Stimulated activated naive CD8-positive, alpha-beta T cell treated with anti-CD3 and anti-CD28 coated beads, Interleukin-15, amount 100 ng/mL, for 72 hours (primary cell): ENCODE measurements at regions not wholly inside any gene's neighbourhood (a gene's known extent, or its start where the extent isn't known, plus 50 kb on each side); places are given as distances from the start of the nearest gene placed in this dataset.
"Not testable (repeated sequence)": the region's sequence is repeated elsewhere in the genome, so short reads cannot be mapped to it uniquely, and the experiment has no call there.

Source experiments
- ATAC-seq: fragments of 150-1000 bp; cut with Tn5 transposase; 2 replicates; pipeline ENCODE4 v1.10.0; 2021; ENCODE audit warnings: mild to moderate bottlenecking, moderate library complexity
- DNase-seq, 2 donors: peaks; one replicate each; pipeline ENCODE4 v3.0.0; 2021 to 2022
- H3K27ac Mint-ChIP-seq, 2 donors: one replicate each; pipeline ENCODE4 v1.8.0; 2022; ENCODE audit warnings: mild to moderate bottlenecking in 2 of 2, mixed read lengths in 2 of 2, moderate library complexity in 2 of 2
- H3K27me3 Mint-ChIP-seq: one replicate; pipeline ENCODE4 v1.8.0; 2022; ENCODE audit warnings: mixed read lengths
- H3K4me1 Mint-ChIP-seq: one replicate; pipeline ENCODE4 v1.8.0; 2022; ENCODE audit warnings: mild to moderate bottlenecking, mixed read lengths
- H3K4me3 Mint-ChIP-seq, 2 donors: one replicate each; pipeline ENCODE4 v1.8.0; 2022; ENCODE audit warnings: mild to moderate bottlenecking in 2 of 2, mixed read lengths in 2 of 2, moderate library complexity in 1 of 2
- H3K9me3 Mint-ChIP-seq, 2 donors: one replicate each; pipeline ENCODE4 v1.8.0; 2022; ENCODE audit warnings: mixed read lengths in 2 of 2

DNA sequence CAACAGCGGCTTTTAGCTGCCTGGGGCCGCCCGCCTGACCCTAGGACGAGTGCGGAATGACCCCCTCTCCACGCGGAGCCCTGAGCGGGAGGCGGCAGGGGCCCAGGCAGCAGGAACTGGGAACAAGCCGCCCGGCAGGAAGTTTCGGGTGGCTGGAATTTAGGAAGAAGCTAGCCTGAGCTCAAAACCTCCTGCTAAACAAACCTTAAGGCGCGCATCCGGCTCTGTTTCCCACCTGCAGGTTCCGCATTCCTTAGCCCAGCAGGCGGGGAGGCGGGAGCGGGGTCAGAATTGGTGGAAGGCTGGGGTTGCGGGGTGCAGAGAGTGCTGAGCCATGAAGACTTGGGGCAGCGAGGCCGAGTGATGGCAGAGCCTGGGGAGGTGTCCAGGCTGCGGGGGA lies 813.9 kb downstream of the KCNJ18 start:
- DNase-seq (no peak), ATAC-seq (no peak)
- no peak overlapping the region for H3K4me3 Mint-ChIP-seq
- no peak overlapping the region for H3K27ac Mint-ChIP-seq
- no peaks in the 10 kb centered on the region for H3K4me1 Mint-ChIP-seq
- H3K27me3 Mint-ChIP-seq = no peaks in the 10 kb centered on the region
- peaks cover 5 to 49% of the 10 kb centered on the region in 2 donors for H3K9me3 Mint-ChIP-seq

DNA sequence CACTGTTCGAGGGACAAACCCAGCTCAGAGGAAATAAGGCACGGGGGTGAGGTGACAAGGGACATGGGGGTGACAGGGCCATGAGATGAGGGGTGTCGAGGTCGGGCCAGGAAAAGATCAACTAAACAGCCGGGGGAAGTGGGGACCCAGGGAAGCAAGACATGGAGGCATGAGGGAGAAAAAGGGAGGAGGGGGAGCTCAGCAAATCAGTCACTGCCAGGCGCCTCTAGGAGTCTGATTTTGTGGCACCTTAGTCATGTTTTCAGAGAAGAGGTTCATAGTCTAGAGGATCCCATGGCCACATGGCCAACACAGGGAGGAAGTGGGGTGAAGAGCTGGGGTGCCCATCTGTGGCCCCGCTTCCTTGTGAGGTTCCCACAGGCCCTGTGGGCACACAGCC lies 814.5 kb downstream of the KCNJ18 start:
- no peak overlapping the region for H3K4me3 Mint-ChIP-seq
- H3K9me3 Mint-ChIP-seq = peaks cover 0 to 44% of the 10 kb centered on the region in 2 donors
- no peak for DNase-seq
- no peaks in the 10 kb centered on the region for H3K27me3 Mint-ChIP-seq
- no peaks in the 10 kb centered on the region for H3K4me1 Mint-ChIP-seq
- no peak for ATAC-seq
- no peak overlapping the region for H3K27ac Mint-ChIP-seq

DNA sequence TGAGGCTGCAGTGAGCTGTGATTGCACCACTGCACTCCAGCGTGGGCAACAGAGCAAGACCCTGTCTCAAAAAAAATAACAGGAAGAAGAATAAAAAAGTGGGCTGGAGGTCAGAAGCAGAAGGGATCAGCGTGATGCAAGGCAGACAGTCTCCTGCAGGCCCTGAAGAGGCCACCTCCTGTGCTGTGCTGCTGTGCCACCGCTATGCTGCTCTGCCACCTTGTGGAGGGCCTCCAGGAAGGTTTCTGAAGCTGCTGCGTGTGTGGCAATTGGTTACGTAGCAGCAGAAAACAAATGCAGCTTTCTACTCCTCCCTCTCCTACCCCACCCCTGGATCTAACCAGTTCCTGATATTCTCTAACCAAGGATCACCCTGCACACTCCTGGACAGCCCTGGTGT lies 815.5 kb downstream of the KCNJ18 start:
- H3K4me1 Mint-ChIP-seq = no peaks in the 10 kb centered on the region
- no peak overlapping the region for H3K27ac Mint-ChIP-seq
- ATAC-seq = no peak
- no peak overlapping the region for H3K4me3 Mint-ChIP-seq
- no peak for DNase-seq
- H3K9me3 Mint-ChIP-seq = peaks cover 0 to 39% of the 10 kb centered on the region in 2 donors
- no peaks in the 10 kb centered on the region for H3K27me3 Mint-ChIP-seq

DNA sequence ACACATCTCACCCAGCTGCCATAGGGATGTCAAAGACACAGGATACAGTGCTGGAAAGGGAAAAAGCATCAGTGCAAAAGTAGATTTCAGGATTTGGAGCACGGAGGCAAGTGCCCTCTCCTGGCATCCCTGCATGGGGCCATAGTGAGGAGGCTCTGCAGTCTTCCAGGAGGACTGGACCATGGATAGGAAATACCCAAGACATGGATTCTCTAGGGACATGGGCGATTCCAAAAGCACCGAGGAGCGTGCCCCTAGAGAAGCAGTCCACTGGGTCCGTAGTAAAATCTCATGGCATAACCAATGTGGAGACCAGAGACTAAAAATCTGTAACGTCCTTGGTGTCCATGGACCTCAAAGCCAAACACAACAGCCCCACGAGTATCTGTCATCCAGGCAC lies 818.2 kb downstream of the KCNJ18 start:
- Mint-ChIP-seq H3K4me3 (no peak overlapping the region), H3K27me3 (no peaks in the 10 kb centered on the region), H3K27ac (no peak overlapping the region), H3K9me3 (peaks cover 0 to 43% of the 10 kb centered on the region in 2 donors), H3K4me1 (no peaks in the 10 kb centered on the region)
- no peak for DNase-seq
- no peak for ATAC-seq

DNA sequence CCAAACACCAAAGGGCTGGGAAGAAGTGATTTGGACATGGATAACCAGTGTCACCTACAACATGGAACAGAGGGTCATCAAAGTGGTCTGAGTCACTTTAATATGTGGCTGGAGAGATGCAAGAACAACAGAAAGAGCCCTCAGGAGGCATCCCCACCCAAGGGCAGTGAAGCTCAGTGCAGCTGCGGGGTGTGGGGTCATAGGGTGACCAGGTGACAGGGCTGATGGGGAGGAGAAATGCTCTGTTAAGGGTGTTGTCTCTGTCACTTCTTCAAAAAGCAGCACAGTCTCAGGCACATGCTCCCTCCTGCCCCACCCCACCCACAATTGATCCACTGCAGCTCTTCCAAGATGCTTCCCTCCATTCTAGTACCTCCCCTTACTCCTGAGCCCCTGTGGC lies 819.1 kb downstream of the KCNJ18 start:
- Mint-ChIP-seq H3K27ac (no peak overlapping the region), H3K9me3 (peaks cover 0 to 38% of the 10 kb centered on the region in 2 donors), H3K4me3 (no peak overlapping the region), H3K27me3 (no peaks in the 10 kb centered on the region), H3K4me1 (no peaks in the 10 kb centered on the region)
- ATAC-seq (no peak), DNase-seq (no peak)

DNA sequence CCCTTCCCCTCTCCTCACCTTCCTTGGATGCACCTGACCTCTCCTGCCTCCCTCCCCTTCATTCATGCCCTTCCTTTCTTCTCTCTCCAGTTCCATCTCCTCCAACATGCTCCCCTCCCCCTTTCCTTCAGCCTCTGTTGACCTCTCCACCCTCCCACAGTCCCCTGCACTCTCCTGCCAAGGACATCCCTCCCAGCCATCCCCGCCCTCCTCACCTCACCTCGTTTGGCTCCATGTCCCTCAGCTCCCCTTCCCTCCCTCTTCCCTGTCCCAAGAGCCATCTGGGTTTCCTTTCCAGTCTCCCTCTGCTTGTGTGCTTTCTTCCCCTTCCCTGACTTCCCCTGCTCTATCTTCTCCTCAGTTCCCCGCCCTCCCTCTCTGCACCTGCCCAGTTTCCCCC lies 819.7 kb downstream of the KCNJ18 start:
- no peak overlapping the region for H3K4me3 Mint-ChIP-seq
- no peaks in the 10 kb centered on the region for H3K27me3 Mint-ChIP-seq
- peaks cover 0 to 40% of the 10 kb centered on the region in 2 donors for H3K9me3 Mint-ChIP-seq
- ATAC-seq (no peak), DNase-seq (no peak)
- no peak overlapping the region for H3K27ac Mint-ChIP-seq
- no peaks in the 10 kb centered on the region for H3K4me1 Mint-ChIP-seq

DNA sequence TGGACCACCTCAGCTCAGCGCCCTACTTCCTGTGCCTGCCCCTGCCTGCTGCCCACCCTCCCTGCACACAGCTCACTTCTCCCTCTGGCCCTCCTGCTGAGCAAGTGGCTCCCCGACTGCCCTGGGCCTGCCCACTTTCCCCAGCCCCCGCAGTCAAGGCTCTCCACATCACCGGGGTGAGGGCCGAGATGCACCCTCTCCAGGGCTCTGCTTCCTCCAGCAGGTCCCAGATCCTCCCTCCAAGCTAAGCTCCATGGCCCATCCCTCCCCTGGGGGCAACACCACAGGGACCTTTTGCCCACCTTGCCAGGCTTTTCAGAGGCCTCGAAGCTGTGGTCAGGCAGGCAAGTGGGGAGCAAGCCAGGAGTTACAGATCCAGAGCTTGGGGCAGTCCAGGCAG lies 820.2 kb downstream of the KCNJ18 start:
- no peaks in the 10 kb centered on the region for H3K27me3 Mint-ChIP-seq
- DNase-seq (no peak), ATAC-seq (no peak)
- H3K4me3 Mint-ChIP-seq = no peak overlapping the region
- H3K9me3 Mint-ChIP-seq = peaks cover 0 to 40% of the 10 kb centered on the region in 2 donors
- H3K4me1 Mint-ChIP-seq = no peaks in the 10 kb centered on the region
- no peak overlapping the region for H3K27ac Mint-ChIP-seq

DNA sequence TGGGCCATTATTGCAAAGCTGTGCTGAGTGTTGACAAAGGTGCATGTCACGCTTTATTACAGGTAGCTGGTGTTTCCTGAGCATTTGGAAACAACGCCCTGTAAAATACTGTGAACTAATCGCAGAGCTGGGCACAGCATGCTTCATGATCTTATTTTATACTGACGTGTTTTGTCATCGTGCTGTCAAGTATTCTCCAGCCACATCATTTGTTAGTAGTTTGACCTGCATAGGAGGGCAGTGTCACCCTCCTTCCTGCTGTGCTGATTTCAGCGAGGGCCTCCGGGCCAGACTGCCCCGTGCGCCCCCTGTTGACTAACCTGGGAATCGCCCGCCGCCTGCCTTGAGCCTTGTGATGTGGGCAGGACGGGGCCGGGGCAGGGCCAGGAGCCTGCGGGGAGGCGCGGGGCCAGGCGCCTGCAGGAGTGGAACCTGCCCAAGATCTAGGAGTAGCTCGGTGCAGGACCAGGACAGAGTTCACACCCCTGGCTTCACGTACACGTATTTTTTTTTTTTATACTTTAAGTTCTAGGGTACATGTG lies 820.7 kb downstream of the KCNJ18 start:
- no peaks in the 10 kb centered on the region for H3K27me3 Mint-ChIP-seq
- H3K4me3 Mint-ChIP-seq = no peak overlapping the region
- no peaks in the 10 kb centered on the region for H3K4me1 Mint-ChIP-seq
- ATAC-seq = no peak
- peaks cover 0 to 40% of the 10 kb centered on the region in 2 donors for H3K9me3 Mint-ChIP-seq
- DNase-seq = no peak
- H3K27ac Mint-ChIP-seq = no peak overlapping the region

DNA sequence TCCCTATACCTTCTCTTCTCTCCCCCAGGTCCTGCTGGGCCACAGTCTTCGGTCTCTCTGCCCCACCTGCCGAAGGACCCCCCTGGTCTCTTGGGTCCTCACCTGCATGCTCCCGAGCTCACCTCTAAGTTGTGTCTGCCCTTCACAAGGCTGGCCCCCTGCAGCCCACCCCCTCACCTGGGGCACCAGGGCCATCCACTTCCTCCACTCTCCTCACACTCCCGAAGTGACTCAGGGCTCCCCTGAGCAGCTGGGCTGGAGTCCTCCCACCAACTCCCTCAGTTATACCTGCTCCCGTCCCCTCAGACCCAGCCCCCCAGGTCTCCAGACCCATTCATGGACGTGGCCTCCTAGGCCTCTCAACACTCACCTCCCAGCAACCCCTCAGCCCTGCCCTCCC lies 822.0 kb downstream of the KCNJ18 start:
- H3K27me3 Mint-ChIP-seq = no peaks in the 10 kb centered on the region
- no peaks in the 10 kb centered on the region for H3K4me1 Mint-ChIP-seq
- ATAC-seq = no peak
- H3K9me3 Mint-ChIP-seq = peaks cover 0 to 40% of the 10 kb centered on the region in 2 donors
- H3K27ac Mint-ChIP-seq = no peak overlapping the region
- DNase-seq = no peak
- H3K4me3 Mint-ChIP-seq = no peak overlapping the region

DNA sequence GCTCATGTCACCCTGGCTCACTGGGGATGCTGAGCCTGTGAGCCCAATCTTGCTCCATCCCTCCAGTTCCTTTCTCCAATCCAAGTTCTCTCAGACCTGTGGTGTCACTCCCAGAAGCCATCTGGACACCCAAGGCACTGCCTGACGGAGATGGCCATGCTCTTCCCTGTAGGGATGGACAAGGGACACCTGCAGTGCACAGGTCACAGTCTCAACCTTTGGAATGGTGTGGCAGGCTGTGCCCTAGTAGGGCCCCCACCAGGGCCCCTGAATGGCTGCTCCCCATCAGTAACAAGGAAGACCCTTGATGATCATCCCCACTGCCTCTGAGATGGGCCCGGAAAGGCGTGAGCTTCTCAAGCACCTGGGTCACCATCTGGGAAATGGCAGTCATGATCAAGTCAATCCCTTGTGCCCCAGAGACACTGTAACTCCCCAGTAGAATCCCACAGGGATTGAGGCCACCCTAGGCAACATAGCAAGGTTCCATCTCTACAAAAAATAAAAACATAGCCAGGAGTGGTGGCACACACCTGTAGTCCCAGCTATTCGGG lies 822.5 kb downstream of the KCNJ18 start:
- Mint-ChIP-seq H3K4me3 (no peak overlapping the region), H3K4me1 (no peaks in the 10 kb centered on the region), H3K27ac (no peak overlapping the region), H3K27me3 (no peaks in the 10 kb centered on the region), H3K9me3 (peaks cover 0 to 38% of the 10 kb centered on the region in 2 donors)
- ATAC-seq (no peak), DNase-seq (no peak)

DNA sequence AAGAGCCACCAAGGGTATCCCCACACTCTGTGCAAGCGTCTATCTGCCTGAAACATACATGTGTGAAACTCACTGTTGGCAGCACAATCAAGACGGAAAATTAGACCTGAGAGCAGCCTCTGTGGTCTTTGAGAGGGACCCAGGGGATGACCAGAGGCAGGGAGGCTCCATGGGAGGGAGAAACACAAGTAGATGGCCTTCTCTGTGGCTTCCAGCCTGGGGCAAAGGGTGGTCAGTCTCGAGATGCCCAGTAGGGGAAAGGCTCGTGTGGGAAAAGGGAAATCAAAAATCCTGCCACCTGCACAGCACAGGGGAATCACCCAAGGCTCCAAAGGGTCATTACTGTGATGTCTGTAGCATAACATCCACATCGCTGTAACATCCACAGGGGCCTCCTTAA lies 823.3 kb downstream of the KCNJ18 start:
- Mint-ChIP-seq H3K4me1 (no peaks in the 10 kb centered on the region), H3K27me3 (no peaks in the 10 kb centered on the region), H3K27ac (no peak overlapping the region), H3K4me3 (no peak overlapping the region), H3K9me3 (peaks cover 0 to 31% of the 10 kb centered on the region in 2 donors)
- ATAC-seq = no peak
- DNase-seq = no peak

DNA sequence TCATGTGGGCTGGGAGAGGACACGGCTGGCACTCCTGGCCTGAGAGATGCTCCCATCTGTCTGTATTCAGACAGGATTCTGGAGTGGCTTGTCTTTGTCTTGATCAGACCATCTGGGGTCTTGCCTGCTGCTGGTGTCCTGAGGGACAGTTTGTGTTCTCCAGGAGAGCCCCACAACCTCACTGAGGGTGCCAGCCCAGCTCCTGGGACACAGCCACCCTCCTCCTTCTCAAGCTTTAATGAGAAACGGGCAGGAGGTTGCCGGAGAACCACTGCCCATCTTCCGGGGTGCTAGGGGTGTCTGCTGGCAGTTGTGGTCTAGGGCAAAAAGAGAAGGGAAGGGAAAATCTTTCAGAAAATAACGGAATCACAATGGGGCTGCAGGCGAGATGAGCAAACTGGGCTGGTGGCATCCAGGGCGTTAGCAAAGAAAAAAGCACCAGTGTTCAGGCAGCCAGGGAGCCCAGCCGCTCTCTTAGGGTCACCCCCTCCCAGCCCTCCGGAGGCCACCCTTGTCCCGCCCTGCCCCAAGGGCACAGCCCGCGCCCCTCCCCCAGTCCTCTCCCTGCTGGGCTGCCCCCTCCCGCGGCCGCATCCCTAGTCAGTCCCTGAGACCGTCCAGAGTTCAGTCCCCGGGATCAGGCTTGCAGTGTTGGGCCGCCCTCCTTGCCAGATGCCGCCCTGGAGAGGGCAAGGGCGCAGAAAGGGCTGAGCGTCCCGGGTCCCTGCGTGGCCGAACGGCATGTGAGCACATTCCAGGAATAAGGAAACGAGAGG lies 824.7 kb downstream of the KCNJ18 start:
- no peak for ATAC-seq
- no peak overlapping the region for H3K4me3 Mint-ChIP-seq
- H3K27me3 Mint-ChIP-seq = no peaks in the 10 kb centered on the region
- no peak for DNase-seq
- H3K4me1 Mint-ChIP-seq = no peaks in the 10 kb centered on the region
- no peak overlapping the region for H3K27ac Mint-ChIP-seq
- H3K9me3 Mint-ChIP-seq = peaks cover 0 to 22% of the 10 kb centered on the region in 2 donors

DNA sequence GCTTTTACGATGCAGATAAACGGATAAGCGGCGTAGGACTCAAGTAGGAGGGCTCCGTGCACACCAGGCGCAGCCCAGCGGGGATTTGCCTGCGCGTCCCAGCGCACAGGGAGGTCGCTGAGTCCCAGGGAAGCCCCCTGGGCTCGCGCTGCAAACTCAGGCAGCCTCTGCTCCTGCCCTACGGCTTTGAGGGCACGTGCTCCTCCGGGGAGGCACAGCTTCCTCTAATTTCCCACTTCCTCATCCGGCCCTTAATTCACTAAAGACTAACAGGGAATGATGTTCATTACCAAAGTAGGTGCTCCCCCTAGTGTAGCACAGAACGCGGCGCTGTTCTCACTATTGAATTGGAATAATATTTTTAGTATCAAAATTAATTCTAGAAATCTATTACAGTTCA lies 825.4 kb downstream of the KCNJ18 start:
- peaks cover 0 to 22% of the 10 kb centered on the region in 2 donors for H3K9me3 Mint-ChIP-seq
- ATAC-seq (no peak), DNase-seq (no peak)
- no peaks in the 10 kb centered on the region for H3K27me3 Mint-ChIP-seq
- H3K27ac Mint-ChIP-seq = no peak overlapping the region
- no peak overlapping the region for H3K4me3 Mint-ChIP-seq
- H3K4me1 Mint-ChIP-seq = no peaks in the 10 kb centered on the region

DNA sequence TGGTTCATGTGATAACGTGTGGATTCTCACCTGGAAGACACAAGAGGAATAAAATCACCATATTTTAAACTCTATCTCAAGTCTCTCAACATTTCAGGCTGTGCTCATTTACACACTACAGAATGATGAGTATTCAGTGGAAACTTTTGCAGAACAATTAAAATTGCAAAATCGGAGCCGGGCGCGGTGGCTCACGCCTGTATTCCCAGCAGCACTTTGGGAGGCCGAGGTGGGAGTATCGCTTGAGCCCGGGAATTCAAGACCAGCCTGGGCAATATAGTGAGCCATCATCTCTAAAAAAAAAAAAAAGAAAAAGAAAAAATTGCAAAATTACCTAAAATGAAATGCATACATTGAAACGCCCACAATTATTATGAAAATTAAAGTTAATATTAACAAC lies 825.9 kb downstream of the KCNJ18 start:
- no peak overlapping the region for H3K27ac Mint-ChIP-seq
- H3K4me3 Mint-ChIP-seq = no peak overlapping the region
- H3K4me1 Mint-ChIP-seq = no peaks in the 10 kb centered on the region
- H3K9me3 Mint-ChIP-seq = peaks cover 0 to 22% of the 10 kb centered on the region in 2 donors
- no peaks in the 10 kb centered on the region for H3K27me3 Mint-ChIP-seq
- DNase-seq (no peak), ATAC-seq (no peak)

DNA sequence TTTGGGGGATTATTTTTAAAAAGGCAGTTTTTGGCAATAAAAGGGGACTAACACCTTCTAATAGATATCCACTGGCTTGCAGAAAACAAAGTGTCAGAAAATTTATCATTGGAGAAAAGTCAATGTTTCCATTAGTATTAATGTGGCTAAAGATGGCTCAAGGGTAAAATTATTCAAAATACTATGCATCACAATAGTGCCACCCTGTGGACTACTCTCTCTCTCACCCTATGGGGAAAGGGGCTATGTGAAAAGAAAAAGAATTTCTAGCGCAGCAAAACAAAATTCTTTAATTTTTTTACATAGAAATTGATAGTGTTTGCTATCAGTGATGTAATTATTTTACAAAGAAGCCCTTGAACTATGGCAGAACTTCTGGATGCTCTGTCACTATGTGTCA lies 856.5 kb downstream of the KCNJ18 start:
- H3K4me3 Mint-ChIP-seq, H3K4me1 Mint-ChIP-seq, H3K27me3 Mint-ChIP-seq, ATAC-seq, DNase-seq, H3K27ac Mint-ChIP-seq: not testable (repeated sequence)
- H3K9me3 Mint-ChIP-seq = peaks cover 0 to 10% of the 10 kb centered on the region in 2 donors

DNA sequence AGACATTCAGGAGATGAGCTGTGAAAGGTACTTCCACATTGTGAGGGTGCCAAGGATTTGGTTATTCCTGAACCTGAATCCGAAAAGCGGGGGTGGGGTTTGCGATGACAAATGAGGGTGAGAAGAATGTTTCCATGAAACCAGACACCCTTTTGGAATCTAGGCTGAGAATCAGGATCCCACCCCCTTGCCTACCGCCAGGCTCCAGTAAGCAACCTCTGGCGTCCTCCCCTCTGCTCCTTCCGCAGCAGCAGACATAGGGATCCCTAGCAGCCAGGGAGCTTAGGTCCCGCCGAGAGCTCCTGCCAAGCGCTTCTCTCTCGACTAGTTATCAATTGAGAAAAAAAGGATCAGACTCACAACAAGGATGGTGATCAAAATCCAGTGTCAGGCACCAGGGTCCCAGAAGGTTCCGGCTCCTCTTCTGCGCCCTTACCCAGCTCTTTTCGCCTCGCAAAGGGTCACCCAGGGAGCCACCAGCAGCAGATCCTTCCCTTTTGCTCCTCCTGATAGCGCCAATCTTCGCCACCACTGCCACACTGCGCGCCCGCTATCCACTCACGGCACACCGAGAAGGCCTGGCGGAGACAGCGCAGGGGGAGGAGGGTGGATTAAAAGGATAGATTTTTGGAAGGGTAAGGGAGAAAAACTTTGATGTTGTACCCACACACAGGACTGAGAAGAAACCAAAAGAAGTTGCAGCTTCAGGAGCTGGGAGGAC lies 859.5 kb downstream of the KCNJ18 start:
- not testable (repeated sequence) for H3K4me3 Mint-ChIP-seq, ATAC-seq, H3K27me3 Mint-ChIP-seq, H3K27ac Mint-ChIP-seq, H3K4me1 Mint-ChIP-seq, DNase-seq
- peaks cover 0 to 10% of the 10 kb centered on the region in 2 donors for H3K9me3 Mint-ChIP-seq
